Choroid plexus epithelial cell (primary cell): ENCODE measurements at regions not wholly inside any gene's neighbourhood (a gene's known extent, or its start where the extent isn't known, plus 50 kb on each side); places are given as distances from the start of the nearest gene placed in this dataset.

ENCODE experiments used
- DNase-seq: peaks from one replicate; pipeline ENCODE4 v3.0.0-alpha.2; 2010; ENCODE audit warnings: low read depth
- H3K4me3 ChIP-seq: 2 replicates; pipeline ENCODE4 v1.5.1; 2011; ENCODE audit warnings: low read depth, mild to moderate bottlenecking, control low read depth, low read length, moderate library complexity
- TF ChIP-seq, protein P1 (sequence below): conservative IDR thresholded peaks from 2 replicates; pipeline ENCODE4 v1.5.1; 2011; ENCODE audit warnings: low read depth, mild to moderate bottlenecking, control low read depth, inconsistent platforms, low read length, moderate library complexity

GRCh38 chr6:104596091-104596490 is 263.6 kb downstream of the HACE1 start:
- H3K4me3 ChIP-seq, result no peak overlapping the region
- DNase-seq, result no peak
- TF ChIP-seq, protein P1, sequence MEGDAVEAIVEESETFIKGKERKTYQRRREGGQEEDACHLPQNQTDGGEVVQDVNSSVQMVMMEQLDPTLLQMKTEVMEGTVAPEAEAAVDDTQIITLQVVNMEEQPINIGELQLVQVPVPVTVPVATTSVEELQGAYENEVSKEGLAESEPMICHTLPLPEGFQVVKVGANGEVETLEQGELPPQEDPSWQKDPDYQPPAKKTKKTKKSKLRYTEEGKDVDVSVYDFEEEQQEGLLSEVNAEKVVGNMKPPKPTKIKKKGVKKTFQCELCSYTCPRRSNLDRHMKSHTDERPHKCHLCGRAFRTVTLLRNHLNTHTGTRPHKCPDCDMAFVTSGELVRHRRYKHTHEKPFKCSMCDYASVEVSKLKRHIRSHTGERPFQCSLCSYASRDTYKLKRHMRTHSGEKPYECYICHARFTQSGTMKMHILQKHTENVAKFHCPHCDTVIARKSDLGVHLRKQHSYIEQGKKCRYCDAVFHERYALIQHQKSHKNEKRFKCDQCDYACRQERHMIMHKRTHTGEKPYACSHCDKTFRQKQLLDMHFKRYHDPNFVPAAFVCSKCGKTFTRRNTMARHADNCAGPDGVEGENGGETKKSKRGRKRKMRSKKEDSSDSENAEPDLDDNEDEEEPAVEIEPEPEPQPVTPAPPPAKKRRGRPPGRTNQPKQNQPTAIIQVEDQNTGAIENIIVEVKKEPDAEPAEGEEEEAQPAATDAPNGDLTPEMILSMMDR, result no peak

- H3K4me3 ChIP-seq, result no peak overlapping the region
- DNase-seq, result peak; percentile 14
- TF ChIP-seq, protein P1, result no peak
Observed at GRCh38 chr6:104595311-104595820, 264.4 kb downstream of the HACE1 start.

- no peak overlapping the region for H3K4me3 ChIP-seq
- TF ChIP-seq, protein P1, result no peak
- peak; percentile 80 for DNase-seq
Observed at GRCh38 chr6:104591573-104592334, 268.0 kb downstream of the HACE1 start.

DNA sequence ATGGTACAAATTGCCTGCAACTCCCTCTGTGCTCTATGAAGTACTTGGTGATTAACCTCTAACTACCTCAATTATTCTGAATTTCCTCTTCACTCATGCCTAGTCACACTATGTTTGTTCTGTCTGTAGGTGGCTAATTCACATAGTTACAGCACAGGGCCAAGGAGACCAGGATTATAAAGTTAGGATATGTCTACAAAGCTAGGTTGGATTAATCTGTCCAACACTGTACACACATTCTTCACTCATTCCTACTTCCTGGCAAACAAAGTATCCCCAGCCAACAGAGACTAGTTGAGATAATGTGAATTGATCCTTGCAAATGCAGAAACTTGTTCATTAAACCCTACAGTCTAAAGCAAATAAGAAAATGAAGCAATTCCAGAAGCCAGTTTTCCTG is 269.8 kb downstream of the HACE1 start:
- DNase-seq, result no peak
- TF ChIP-seq, protein P1, result no peak
- no peak overlapping the region for H3K4me3 ChIP-seq

- TF ChIP-seq, protein P1, result no peak
- DNase-seq, result no peak
- H3K4me3 ChIP-seq, result no peak overlapping the region
Observed at GRCh38 chr6:104585646-104586045, 274.1 kb downstream of the HACE1 start.

DNA sequence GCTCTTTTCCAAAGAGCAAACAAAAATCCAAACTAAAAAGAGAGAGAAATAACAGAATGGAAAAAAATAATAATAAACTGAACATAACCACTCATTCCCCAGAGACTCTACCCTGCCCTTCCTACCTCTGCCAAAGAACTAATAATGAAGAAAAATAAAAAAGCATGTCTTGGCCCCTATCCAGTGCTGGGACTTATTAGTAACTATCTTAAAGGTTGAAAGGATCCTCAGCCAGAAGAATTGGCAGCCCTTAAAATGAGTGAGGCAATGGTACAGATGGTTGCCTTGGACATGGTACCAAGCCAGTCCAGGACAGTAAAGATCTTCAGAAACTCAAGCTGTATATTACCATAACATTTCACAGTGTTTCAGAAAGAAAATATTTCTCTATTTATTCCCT is 279.3 kb downstream of the HACE1 start:
- TF ChIP-seq, protein P1, result no peak
- H3K4me3 ChIP-seq, result no peak overlapping the region
- peak; percentile 56 for DNase-seq

DNA sequence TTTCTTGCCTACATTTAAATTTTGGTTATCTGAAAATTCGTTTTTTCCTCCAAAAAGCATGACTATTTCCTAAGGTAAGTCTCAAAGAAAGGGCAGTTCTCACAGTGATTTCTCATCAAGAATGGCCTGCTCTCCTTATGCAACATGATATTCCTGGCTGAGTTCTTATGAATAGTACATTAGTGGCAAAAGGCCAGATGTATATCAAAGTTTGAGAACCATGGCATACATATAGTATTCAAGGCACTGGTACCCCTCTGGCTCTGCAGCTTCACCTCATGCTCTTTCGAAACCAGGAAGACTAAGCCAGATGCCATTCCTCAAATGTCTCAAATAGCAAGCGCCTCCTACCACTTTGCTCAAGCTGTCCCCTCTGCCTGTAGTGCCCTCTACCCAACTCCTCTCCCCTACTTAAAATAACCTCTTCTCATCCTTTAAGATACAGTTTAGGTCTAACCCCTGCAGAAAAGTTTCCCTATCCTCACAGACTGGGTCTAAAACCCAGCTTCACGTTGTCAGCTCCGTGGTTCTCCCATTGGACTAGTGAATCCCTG is 280.3 kb downstream of the HACE1 start:
- no peak overlapping the region for H3K4me3 ChIP-seq
- TF ChIP-seq, protein P1, result no peak
- DNase-seq, result no peak
